Activated B cell treated with CpG ODN at 0.5 μM for 24 hours (primary cell): ENCODE measurements at regions not wholly inside any gene's neighbourhood (a gene's known extent, or its start where the extent isn't known, plus 50 kb on each side); places are given as distances from the start of the nearest gene placed in this dataset.

ENCODE experiments used
- ATAC-seq: fragments of 200-7000 bp; cut with Tn5 transposase; one replicate; pipeline ENCODE4 v1.10.0; 2021; ENCODE audit warnings: low read depth, mild to moderate bottlenecking, moderate library complexity
- CTCF ChIA-PET: fragments of 350-600 bp; sonication (Branson Sonifier 250); formaldehyde crosslinking; loops from one replicate; lab custom pipeline; 2021; ENCODE audit warnings: antibody characterized with exemption; lab: Charles Lee
- POLR2A ChIA-PET: fragments of 350-600 bp; sonication (Branson Sonifier 250); formaldehyde crosslinking; loops from one replicate; lab custom pipeline; 2021; ENCODE audit warnings: antibody characterized with exemption; lab: Charles Lee
- DNase-seq: peaks from one replicate; pipeline ENCODE4 v3.0.0; 2022
- H3K27ac Mint-ChIP-seq: one replicate; pipeline ENCODE4 v1.8.0; 2020; ENCODE audit warnings: mixed read lengths
- H3K27me3 Mint-ChIP-seq: one replicate; pipeline ENCODE4 v1.8.0; 2021; ENCODE audit warnings: mixed read lengths
- H3K36me3 Mint-ChIP-seq: one replicate; pipeline ENCODE4 v1.8.0; 2021; ENCODE audit warnings: low read depth, mixed read lengths
- H3K4me1 Mint-ChIP-seq: one replicate; pipeline ENCODE4 v1.8.0; 2021; ENCODE audit warnings: mixed read lengths
- H3K4me3 Mint-ChIP-seq: one replicate; pipeline ENCODE4 v1.8.0; 2020; ENCODE audit warnings: mild to moderate bottlenecking, mixed read lengths
- H3K9me3 Mint-ChIP-seq: one replicate; pipeline ENCODE4 v1.8.0; 2020; ENCODE audit warnings: mixed read lengths
- CTCF ChIP-seq: fragments of 200-600 bp; IDR thresholded peaks from one replicate; pipeline ENCODE4 v1.8.0; 2022; ENCODE audit warnings: antibody characterized with exemption, mild to moderate bottlenecking
- intact Hi-C: fragments of 100-400 bp; cut with micrococcal nuclease; formaldehyde crosslinking; loops from one replicate; pipeline ENCODE4 v1.15.1; 2024

GRCh38 chr5:176730815-176731475 is 79.4 kb upstream of the UNC5A start:
- intact Hi-C loops = no loop called here
- ChIA-PET POLR2A (no interaction called here), CTCF (no interaction called here)
- peaks cover 42% of the 10 kb centered on the region for H3K27me3 Mint-ChIP-seq
- H3K36me3 Mint-ChIP-seq = no peaks in the 10 kb centered on the region
- no peak overlapping the region for H3K4me3 Mint-ChIP-seq
- H3K4me1 Mint-ChIP-seq = peaks cover 3% of the 10 kb centered on the region
- ATAC-seq (no peak), DNase-seq (no peak)
- TF ChIP-seq CTCF = no peak
- no peak overlapping the region for H3K27ac Mint-ChIP-seq
- H3K9me3 Mint-ChIP-seq = peaks cover 5% of the 10 kb centered on the region

GRCh38 chr5:176731506-176732160 is 78.7 kb upstream of the UNC5A start:
- Mint-ChIP-seq H3K4me3 (no peak overlapping the region), H3K27ac (no peak overlapping the region), H3K27me3 (peaks cover 41% of the 10 kb centered on the region), H3K9me3 (peaks cover 5% of the 10 kb centered on the region), H3K4me1 (peaks cover 2% of the 10 kb centered on the region), H3K36me3 (no peaks in the 10 kb centered on the region)
- intact Hi-C loops = no loop called here
- TF ChIP-seq CTCF = no peak
- ATAC-seq = no peak
- DNase-seq = no peak
- ChIA-PET CTCF (no interaction called here), POLR2A (no interaction called here)

GRCh38 chr5:176732306-176732705 is 78.1 kb upstream of the UNC5A start:
- intact Hi-C loops = no loop called here
- ChIA-PET CTCF (no interaction called here), POLR2A (no interaction called here)
- ATAC-seq (no peak), DNase-seq (no peak)
- TF ChIP-seq CTCF = no peak
- Mint-ChIP-seq H3K27me3 (peaks cover 47% of the 10 kb centered on the region), H3K36me3 (no peaks in the 10 kb centered on the region), H3K9me3 (peaks cover 5% of the 10 kb centered on the region), H3K27ac (no peak overlapping the region), H3K4me3 (no peak overlapping the region), H3K4me1 (no peaks in the 10 kb centered on the region)

- Mint-ChIP-seq H3K27me3 (peaks cover 47% of the 10 kb centered on the region), H3K36me3 (no peaks in the 10 kb centered on the region), H3K4me3 (no peak overlapping the region), H3K9me3 (peaks cover 5% of the 10 kb centered on the region), H3K4me1 (no peaks in the 10 kb centered on the region), H3K27ac (no peak overlapping the region)
- intact Hi-C loops = no loop called here
- DNase-seq = no peak
- TF ChIP-seq CTCF = no peak
- ChIA-PET CTCF (no interaction called here), POLR2A (no interaction called here)
- no peak for ATAC-seq
Measured at GRCh38 chr5:176732736-176733405, 77.5 kb upstream of the UNC5A start.
